GM12864 (cell line): ENCODE measurements at regions not wholly inside any gene's neighbourhood (a gene's known extent, or its start where the extent isn't known, plus 50 kb on each side); places are given as distances from the start of the nearest gene placed in this dataset.

Experiments used
- DNase-seq: peaks from one replicate; pipeline ENCODE4 v3.0.0-alpha.2; 2011; ENCODE audit warnings: low read depth
- H3K4me3 ChIP-seq: 2 replicates; pipeline ENCODE4 v1.5.1; 2011; ENCODE audit warnings: mild to moderate bottlenecking, low read depth, low read length, control low read depth
- TF ChIP-seq, protein P1 (sequence below): IDR thresholded peaks from 2 replicates; pipeline ENCODE4 v1.5.1; 2011; ENCODE audit warnings: low read depth, mild to moderate bottlenecking, moderate library complexity, low read length, control low read depth, inconsistent platforms; ENCODE audit errors: missing control alignments

- TF ChIP-seq, protein P1, sequence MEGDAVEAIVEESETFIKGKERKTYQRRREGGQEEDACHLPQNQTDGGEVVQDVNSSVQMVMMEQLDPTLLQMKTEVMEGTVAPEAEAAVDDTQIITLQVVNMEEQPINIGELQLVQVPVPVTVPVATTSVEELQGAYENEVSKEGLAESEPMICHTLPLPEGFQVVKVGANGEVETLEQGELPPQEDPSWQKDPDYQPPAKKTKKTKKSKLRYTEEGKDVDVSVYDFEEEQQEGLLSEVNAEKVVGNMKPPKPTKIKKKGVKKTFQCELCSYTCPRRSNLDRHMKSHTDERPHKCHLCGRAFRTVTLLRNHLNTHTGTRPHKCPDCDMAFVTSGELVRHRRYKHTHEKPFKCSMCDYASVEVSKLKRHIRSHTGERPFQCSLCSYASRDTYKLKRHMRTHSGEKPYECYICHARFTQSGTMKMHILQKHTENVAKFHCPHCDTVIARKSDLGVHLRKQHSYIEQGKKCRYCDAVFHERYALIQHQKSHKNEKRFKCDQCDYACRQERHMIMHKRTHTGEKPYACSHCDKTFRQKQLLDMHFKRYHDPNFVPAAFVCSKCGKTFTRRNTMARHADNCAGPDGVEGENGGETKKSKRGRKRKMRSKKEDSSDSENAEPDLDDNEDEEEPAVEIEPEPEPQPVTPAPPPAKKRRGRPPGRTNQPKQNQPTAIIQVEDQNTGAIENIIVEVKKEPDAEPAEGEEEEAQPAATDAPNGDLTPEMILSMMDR, result no peak
- DNase-seq, result no peak
- no peak overlapping the region for H3K4me3 ChIP-seq
Measured at GRCh38 chrX:137227151-137227550, 193.4 kb upstream of the GPR101 start.

GRCh38 chrX:137215467-137215866 lies 181.7 kb upstream of the GPR101 start:
- no peak overlapping the region for H3K4me3 ChIP-seq
- TF ChIP-seq, protein P1, result no peak
- no peak for DNase-seq

DNA sequence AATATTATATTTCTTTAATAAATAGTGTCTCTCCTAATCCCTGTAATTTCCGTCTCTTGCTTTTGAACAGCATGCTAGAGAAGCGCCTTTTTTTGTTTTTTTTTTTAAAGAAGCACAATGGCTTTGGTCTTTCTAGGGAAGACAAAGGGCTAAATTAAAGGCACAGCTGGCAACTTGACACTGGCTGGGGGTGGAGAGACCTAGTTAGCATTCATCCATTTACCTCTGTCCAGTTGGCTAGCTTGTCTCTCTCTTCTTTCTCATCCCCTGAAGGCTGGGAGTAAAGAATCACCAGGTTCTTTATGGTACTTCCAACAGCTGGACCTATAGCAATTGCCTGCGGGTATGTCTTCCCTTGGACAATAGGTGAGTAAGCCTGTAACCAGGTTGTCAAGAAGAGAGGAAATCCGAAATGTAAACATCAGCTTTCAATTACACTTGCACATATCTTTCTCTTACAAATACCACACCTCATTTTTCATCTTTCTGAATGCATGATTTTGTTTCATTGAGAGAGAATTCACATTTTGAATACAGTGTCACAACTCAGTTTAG lies 178.4 kb upstream of the GPR101 start:
- no peak for DNase-seq
- H3K4me3 ChIP-seq, result no peak overlapping the region
- TF ChIP-seq, protein P1, result no peak

DNA sequence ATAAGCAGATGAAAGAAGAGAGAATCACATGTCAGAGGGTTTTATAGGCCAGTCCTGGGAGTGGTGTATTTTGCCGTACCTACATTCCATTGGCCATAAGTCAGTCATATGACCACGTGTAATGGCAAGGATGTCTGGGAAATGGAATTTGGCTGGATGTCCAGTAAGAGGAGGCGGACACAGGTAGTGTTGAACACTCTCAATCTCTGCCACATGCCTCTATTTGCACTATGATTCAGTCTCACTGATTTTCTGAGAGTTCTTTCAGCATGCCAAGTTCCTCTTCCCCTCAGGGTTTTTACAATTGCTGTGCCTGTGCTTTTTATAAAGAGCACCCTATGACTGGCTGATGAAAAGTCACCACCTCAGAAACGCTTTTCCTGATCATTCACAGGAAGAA lies 164.2 kb upstream of the GPR101 start:
- no peak overlapping the region for H3K4me3 ChIP-seq
- DNase-seq, result no peak
- TF ChIP-seq, protein P1, result no peak

GRCh38 chrX:137195991-137196390 lies 162.2 kb upstream of the GPR101 start:
- no peak overlapping the region for H3K4me3 ChIP-seq
- DNase-seq, result no peak
- TF ChIP-seq, protein P1, result no peak

DNA sequence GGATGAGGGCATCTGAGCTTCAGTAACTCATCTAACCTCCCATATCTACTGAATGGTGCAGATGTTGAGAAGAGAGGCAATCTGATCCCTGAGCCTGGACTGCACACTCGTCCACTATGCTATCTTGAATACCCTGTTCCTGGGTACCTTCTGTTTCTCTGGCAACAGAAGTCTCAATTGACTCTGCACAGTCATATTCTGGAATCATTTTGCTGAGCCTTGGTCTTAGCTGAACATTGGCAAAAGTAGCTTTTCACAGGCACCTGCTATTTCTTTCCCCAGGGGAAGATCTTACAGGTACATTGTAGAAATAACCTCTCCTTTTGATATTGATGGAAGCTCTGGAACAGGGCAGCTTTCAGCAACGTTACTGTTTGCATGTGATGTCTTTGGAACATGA lies 161.5 kb upstream of the GPR101 start:
- TF ChIP-seq, protein P1, result no peak
- DNase-seq, result no peak
- no peak overlapping the region for H3K4me3 ChIP-seq

DNA sequence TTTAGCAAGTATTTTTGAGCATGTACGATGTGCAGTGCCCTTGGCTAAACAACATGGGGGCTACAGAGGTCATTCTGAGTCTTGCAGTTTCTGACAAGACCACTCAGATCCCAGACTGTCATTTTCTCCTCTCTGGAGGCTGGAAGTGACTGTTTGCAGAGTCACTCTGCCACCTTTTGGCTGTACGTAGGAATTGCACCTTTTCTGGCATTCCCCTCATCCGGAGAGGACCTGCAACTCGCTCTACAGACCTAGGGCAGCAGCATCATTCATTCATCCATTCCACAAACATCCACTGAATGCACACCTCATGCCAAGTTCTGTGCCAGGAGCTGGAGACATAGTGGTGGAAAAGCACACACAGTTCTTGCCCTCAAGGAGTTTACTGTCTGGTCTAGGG lies 160.4 kb upstream of the GPR101 start:
- TF ChIP-seq, protein P1, result peak; percentile 58
- no peak overlapping the region for H3K4me3 ChIP-seq
- no peak for DNase-seq
